A673 (cell line): ENCODE measurements at regions not wholly inside any gene's neighbourhood (a gene's known extent, or its start where the extent isn't known, plus 50 kb on each side); places are given as distances from the start of the nearest gene placed in this dataset.

Experiments
- BruUV-seq: library from RNA; stranded (reverse); fragments of 400-500 nt; replicated peaks from 2 replicates; lab custom pipeline; 2021; lab: Mats Ljungman, UMichigan
- CTCF ChIA-PET: fragments of 300-600 bp; sonication (Branson Sonifier 250); formaldehyde crosslinking; loops from one replicate; lab custom pipeline; 2022; ENCODE audit warnings: antibody characterized with exemption; lab: Charles Lee
- POLR2A ChIA-PET: fragments of 300-600 bp; sonication (Branson Sonifier 250); formaldehyde crosslinking; loops from one replicate; lab custom pipeline; 2022; ENCODE audit warnings: antibody characterized with exemption; ENCODE audit not compliant: low non-redundant PET; lab: Charles Lee
- DNase-seq: peaks from one replicate; pipeline ENCODE4 v3.0.0-alpha.2; 2015; ENCODE audit warnings: low spot score
- H3K27ac ChIP-seq: fragments of 200-600 bp; sonication (generic); 2 replicates; pipeline ENCODE4 v1.5.1; 2016; ENCODE audit warnings: mixed run types, low read depth, mild to moderate bottlenecking, mixed read lengths, antibody characterized with exemption, low read length; ENCODE audit not compliant: poor library complexity, severe bottlenecking
- H3K27me3 ChIP-seq: fragments of 200-600 bp; sonication (generic); replicated peaks from 2 replicates; pipeline ENCODE4 v1.6.1; 2017; ENCODE audit warnings: mixed run types, low read depth, mild to moderate bottlenecking, mixed read lengths, antibody characterized with exemption, low read length; ENCODE audit not compliant: insufficient read depth, poor library complexity
- H3K36me3 ChIP-seq: fragments of 200-600 bp; sonication (generic); 2 replicates; pipeline ENCODE4 v1.6.1; 2016; ENCODE audit warnings: mixed run types, mild to moderate bottlenecking, mixed read lengths, antibody characterized with exemption, low read length; ENCODE audit not compliant: insufficient read depth, poor library complexity, severe bottlenecking
- H3K4me1 ChIP-seq: fragments of 200-600 bp; sonication (generic); 2 replicates; pipeline ENCODE4 v1.6.1; 2017; ENCODE audit warnings: mixed run types, mild to moderate bottlenecking, mixed read lengths, antibody characterized with exemption, low read length; ENCODE audit not compliant: insufficient read depth, poor library complexity, severe bottlenecking
- H3K4me3 ChIP-seq: fragments of 200-600 bp; sonication (generic); 2 replicates; pipeline ENCODE4 v1.5.1; 2016; ENCODE audit warnings: low read depth, mixed run types, mild to moderate bottlenecking, mixed read lengths, low read length; ENCODE audit not compliant: poor library complexity, severe bottlenecking
- H3K9me3 ChIP-seq: fragments of 200-600 bp; sonication (generic); 2 replicates; pipeline ENCODE4 v1.6.1; 2016; ENCODE audit warnings: mixed run types, low read depth, mild to moderate bottlenecking, mixed read lengths, antibody characterized with exemption, low read length; ENCODE audit not compliant: poor library complexity, severe bottlenecking
- CTCF ChIP-seq: fragments of 300-800, 200-600 bp; sonication (generic); conservative IDR thresholded peaks from 2 replicates; pipeline ENCODE4 v1.5.1; 2017; ENCODE audit warnings: low read depth, mild to moderate bottlenecking, antibody characterized with exemption, low read length, moderate library complexity, mixed read lengths
- EZH2 ChIP-seq: fragments of 200-600 bp; sonication (generic); IDR thresholded peaks from 2 replicates; pipeline ENCODE4 v1.6.1; 2017; ENCODE audit warnings: borderline replicate concordance, low read depth, mild to moderate bottlenecking, mixed read lengths, antibody characterized with exemption, low read length; ENCODE audit not compliant: poor library complexity, severe bottlenecking
- intact Hi-C: fragments of 100-400 bp; cut with micrococcal nuclease; formaldehyde crosslinking; loops from one replicate; pipeline ENCODE4 v1.10.0; 2022; ENCODE audit not compliant: unreplicated experiment

DNA sequence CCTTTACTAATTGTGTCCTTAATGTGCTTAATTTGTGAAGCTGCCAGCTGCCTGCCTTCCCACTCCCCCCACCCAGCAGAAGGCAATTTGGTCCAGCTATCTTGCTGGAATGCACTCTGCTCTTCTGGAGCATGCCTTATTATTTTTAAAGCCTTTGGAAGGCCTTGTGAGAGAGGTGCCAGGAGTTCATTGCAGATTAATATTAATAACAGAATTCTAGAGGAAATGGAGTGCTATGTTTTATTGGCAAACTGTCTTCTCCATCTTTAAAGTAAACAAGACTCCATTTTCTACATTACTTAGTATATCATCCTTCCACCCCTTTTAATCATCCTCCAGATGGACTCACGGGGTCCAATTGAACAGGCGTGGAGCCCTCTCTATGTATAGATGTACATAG, 50.8 kb upstream of the ZNF32 start:
- TF ChIP-seq CTCF: no peak
- no peak for TF ChIP-seq EZH2
- Histone ChIP-seq H3K36me3 (no peaks in the 10 kb centered on the region), H3K4me3 (no peak overlapping the region), H3K27ac (no peak overlapping the region), H3K27me3 (no peaks in the 10 kb centered on the region), H3K4me1 (no peaks in the 10 kb centered on the region), H3K9me3 (no peaks in the 10 kb centered on the region)
- BruUV-seq: no TSS peak
- CTCF ChIA-PET: no interaction called here
- POLR2A ChIA-PET: no interaction called here
- intact Hi-C loops: loop anchor here (10.0 kb wide), 1 partner anchor 345 kb away; no protein-coding TSS in a partner anchor
- no peak for DNase-seq
